ENCODE measurements at regions not wholly inside any gene's neighbourhood (a gene's known extent, or its start where the extent isn't known, plus 50 kb on each side); places are given as distances from the start of the nearest gene placed in this dataset.

DNA sequence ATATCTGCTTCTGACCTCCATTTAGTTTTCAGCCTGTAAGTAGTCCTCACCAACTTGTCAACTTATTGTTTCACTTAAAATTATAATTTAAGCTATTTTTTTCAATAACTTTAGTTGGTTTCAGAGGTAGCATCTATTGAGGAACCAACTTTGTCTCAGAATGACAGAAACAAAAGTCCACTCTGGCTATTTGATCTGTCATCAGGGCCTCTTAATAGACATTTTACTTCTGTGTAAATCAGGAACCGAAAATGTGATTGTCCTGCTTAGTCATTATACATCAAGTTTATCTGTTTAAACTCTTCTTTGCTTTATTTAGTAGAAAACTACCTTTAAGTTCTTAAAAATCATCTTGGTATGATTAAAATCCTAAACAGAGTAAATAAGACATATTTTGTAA is 820.8 kb upstream of the EDIL3 start:
- no peak for TF ChIP-seq MCM3 (IDR thresholded peaks at IDR 0.05)
- no peak for TF ChIP-seq SRSF1 (IDR thresholded peaks at IDR 0.05; ENCODE audit: low read depth, low read length)
- no peak for TF ChIP-seq NFIX (CRISPR knock-in tag; IDR thresholded peaks at IDR 0.05; ENCODE audit: low read depth)
- TF ChIP-seq, protein P1, sequence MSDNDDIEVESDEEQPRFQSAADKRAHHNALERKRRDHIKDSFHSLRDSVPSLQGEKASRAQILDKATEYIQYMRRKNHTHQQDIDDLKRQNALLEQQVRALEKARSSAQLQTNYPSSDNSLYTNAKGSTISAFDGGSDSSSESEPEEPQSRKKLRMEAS (CRISPR knock-in tag; IDR thresholded peaks at IDR 0.05): no peak
- H3K9me3 ChIP-seq (replicated peaks; ENCODE audit: control insufficient read depth, insufficient read depth, low read depth, low read length): no peaks in the 10 kb centered on the region
- H3K9me1 ChIP-seq (ENCODE audit: control insufficient read depth, insufficient read depth, low read length): no peaks in the 10 kb centered on the region
- ATAC-seq: no peak
- ChIA-PET POLR2A (no interaction called here), CTCF (ENCODE audit: low intra/inter-chr PET ratio) (no interaction called here)
- BruUV-seq (replicated peaks): no TSS peak
- no peak overlapping the region for H3K27ac ChIP-seq (ENCODE audit: extremely low read depth, low read depth, low read length)
- no peaks in the 10 kb centered on the region for H3K27me3 ChIP-seq (ENCODE audit: control insufficient read depth in 2 of 2, insufficient read depth in 2 of 2, low read length in 2 of 2)
- no peak overlapping the region for H3K9ac ChIP-seq (ENCODE audit: insufficient read depth in 1 of 2, low read depth in 2 of 2, low read length in 2 of 2)
- WGBS (ENCODE audit: insufficient coverage, low coverage, missing lambda C conversion rate): 0% methylated on average over 1 of the region's 1 CpG
- H4K20me1 ChIP-seq (replicated peaks; ENCODE audit: control insufficient read depth, insufficient read depth, low read length): no peaks in the 10 kb centered on the region
- H2AFZ ChIP-seq (ENCODE audit: low read depth, low read length): no peak overlapping the region
- intact Hi-C loops (cut with micrococcal nuclease): no loop called here
- no peak overlapping the region for H3K4me3 ChIP-seq
- FAIRE-seq: no peak
- no peak overlapping the region for H3K4me2 ChIP-seq (ENCODE audit: insufficient read depth, low read length)
- DNase-seq (ENCODE audit: extremely low read depth in 1 of 4, low spot score in 3 of 4): no peak
- H3K4me1 ChIP-seq (replicated peaks in 1 of 2; ENCODE audit: control insufficient read depth in 2 of 2, insufficient read depth in 2 of 2, low read length in 2 of 2): no peaks in the 10 kb centered on the region
- no peaks in the 10 kb centered on the region for H3K36me3 ChIP-seq (ENCODE audit: control insufficient read depth, insufficient read depth, low read length)
- H3K79me2 ChIP-seq (ENCODE audit: control insufficient read depth, insufficient read depth, low read length): no peaks in the 10 kb centered on the region
- in situ Hi-C loops (cut with MboI): no loop called here

DNA sequence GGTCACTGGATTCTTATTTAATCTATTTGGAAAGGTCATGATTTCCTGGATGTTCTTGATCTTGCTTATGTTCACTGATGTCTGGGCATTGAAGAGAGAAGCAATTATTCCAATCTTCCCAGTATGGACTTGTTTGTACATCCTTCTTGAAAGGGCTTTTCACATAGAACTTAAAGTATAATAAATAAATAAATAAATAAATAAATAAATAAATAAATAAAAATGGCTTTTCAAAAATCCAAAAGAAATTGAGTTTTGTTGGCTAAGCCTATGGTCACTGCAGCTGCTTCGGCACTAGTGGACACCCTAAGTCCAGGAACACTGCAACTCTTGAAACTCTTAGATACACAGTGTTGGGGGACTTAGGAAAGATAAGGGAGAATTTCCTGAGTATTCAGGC is 840.7 kb upstream of the EDIL3 start:
- TF ChIP-seq ZNF507 (tag; conservative IDR thresholded peaks at IDR 0.05) (no peak), ARHGAP35 (IDR thresholded peaks at IDR 0.05; ENCODE audit: partially characterized antibody) (no peak), ZZZ3 (IDR thresholded peaks at IDR 0.05) (no peak), GABPB1 (CRISPR knock-in tag; IDR thresholded peaks at IDR 0.05) (no peak), ZNF830 (CRISPR knock-in tag; IDR thresholded peaks at IDR 0.05) (no peak), NEUROD1 (IDR thresholded peaks at IDR 0.05; ENCODE audit: borderline replicate concordance, low read depth, low read length, partially characterized antibody) (no peak)
- Histone ChIP-seq H3K4me1 (replicated peaks in 1 of 2; ENCODE audit: control insufficient read depth in 2 of 2, insufficient read depth in 2 of 2, low read length in 2 of 2) (no peaks in the 10 kb centered on the region), H3K9me3 (replicated peaks; ENCODE audit: control insufficient read depth, insufficient read depth, low read depth, low read length) (no peaks in the 10 kb centered on the region; the same call in 1 of the 2 replicates), H3K27ac (ENCODE audit: extremely low read depth, low read depth, low read length) (no peak overlapping the region), H3K27me3 (ENCODE audit: control insufficient read depth in 2 of 2, insufficient read depth in 2 of 2, low read length in 2 of 2) (no peaks in the 10 kb centered on the region), H3K79me2 (ENCODE audit: control insufficient read depth, insufficient read depth, low read length) (no peaks in the 10 kb centered on the region), H3K9ac (ENCODE audit: insufficient read depth in 1 of 2, low read depth in 2 of 2, low read length in 2 of 2) (no peak overlapping the region), H3K4me3 (no peak overlapping the region), H2AFZ (ENCODE audit: low read depth, low read length) (no peak overlapping the region), H3K9me1 (ENCODE audit: control insufficient read depth, insufficient read depth, low read length) (no peaks in the 10 kb centered on the region), H3K36me3 (ENCODE audit: control insufficient read depth, insufficient read depth, low read length) (no peaks in the 10 kb centered on the region), H3K4me2 (ENCODE audit: insufficient read depth, low read length) (no peak overlapping the region), H4K20me1 (replicated peaks; ENCODE audit: control insufficient read depth, insufficient read depth, low read length) (no peaks in the 10 kb centered on the region)
- FAIRE-seq: no peak
- no peak for DNase-seq (ENCODE audit: extremely low read depth in 1 of 4, low spot score in 3 of 4)
- ATAC-seq: no peak
- intact Hi-C loops (cut with micrococcal nuclease) (no loop called here), in situ Hi-C loops (cut with MboI) (no loop called here)
- WGBS (ENCODE audit: insufficient coverage, low coverage, missing lambda C conversion rate): 0% methylated on average over 1 of the region's 1 CpG
- POLR2A ChIA-PET: no interaction called here
- no TSS peak for BruUV-seq (replicated peaks)
- CTCF ChIA-PET (ENCODE audit: low intra/inter-chr PET ratio): no interaction called here
